ENCODE measurements at regions not wholly inside any gene's neighbourhood (a gene's known extent, or its start where the extent isn't known, plus 50 kb on each side); places are given as distances from the start of the nearest gene placed in this dataset.

DNA sequence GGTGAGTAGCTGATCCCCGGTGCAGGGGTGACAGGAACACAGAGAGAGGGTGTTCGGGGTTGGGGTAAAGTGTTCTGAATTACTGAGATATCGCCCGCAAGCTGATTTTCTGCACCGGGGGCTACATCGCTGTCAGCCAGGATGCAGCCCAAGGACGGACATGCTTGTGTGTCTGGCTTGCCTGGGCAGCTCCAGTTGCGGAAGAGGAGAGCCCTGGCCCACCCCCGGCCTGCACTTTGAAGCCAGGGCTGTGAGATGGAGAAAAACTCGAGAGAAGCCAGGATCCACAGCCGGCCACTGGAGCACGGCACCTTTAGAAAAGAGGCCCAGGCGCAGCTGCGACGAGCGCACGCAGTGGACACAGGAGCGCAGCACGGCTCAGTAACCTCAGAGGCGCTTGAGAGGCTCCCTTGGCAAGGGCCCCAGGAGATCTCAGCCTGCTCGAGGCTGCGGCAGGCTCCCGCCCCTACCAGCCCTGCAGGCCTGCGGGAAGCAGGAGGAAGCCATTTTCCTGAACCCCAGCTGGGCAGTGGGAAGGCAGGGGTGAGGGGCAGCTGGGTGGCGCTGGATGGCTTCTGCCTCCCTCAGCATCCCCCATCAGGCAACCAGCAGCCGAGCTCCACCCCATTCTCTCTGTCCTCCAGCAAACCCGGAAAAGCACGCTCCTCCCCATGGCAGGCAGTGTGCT is 59.2 kb downstream of the C9orf50 start:
- Histone ChIP-seq H3K27ac (no peak overlapping the region), H3K9me3 (no peaks in the 10 kb centered on the region), H3K4me3 (no peak overlapping the region), H3K4me1 (peaks cover 0 to 8% (median 0%) of the 10 kb centered on the region in 12 donors), H3K36me3 (no peaks in the 10 kb centered on the region), H3K27me3 (no peaks in the 10 kb centered on the region)
- TF ChIP-seq POLR2A (IDR thresholded peaks at IDR 0.05), result no peak
- TF ChIP-seq, protein P1, sequence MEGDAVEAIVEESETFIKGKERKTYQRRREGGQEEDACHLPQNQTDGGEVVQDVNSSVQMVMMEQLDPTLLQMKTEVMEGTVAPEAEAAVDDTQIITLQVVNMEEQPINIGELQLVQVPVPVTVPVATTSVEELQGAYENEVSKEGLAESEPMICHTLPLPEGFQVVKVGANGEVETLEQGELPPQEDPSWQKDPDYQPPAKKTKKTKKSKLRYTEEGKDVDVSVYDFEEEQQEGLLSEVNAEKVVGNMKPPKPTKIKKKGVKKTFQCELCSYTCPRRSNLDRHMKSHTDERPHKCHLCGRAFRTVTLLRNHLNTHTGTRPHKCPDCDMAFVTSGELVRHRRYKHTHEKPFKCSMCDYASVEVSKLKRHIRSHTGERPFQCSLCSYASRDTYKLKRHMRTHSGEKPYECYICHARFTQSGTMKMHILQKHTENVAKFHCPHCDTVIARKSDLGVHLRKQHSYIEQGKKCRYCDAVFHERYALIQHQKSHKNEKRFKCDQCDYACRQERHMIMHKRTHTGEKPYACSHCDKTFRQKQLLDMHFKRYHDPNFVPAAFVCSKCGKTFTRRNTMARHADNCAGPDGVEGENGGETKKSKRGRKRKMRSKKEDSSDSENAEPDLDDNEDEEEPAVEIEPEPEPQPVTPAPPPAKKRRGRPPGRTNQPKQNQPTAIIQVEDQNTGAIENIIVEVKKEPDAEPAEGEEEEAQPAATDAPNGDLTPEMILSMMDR (IDR thresholded peaks at IDR 0.05), result no peak
- intact Hi-C loops (cut with DNase I), result loop anchor here in 1 of 10 donors (10.0 kb wide), 1 partner anchor 57 kb away; no protein-coding TSS in a partner anchor
- DNase-seq (no peak), ATAC-seq (no peak)
- WGBS, 4 donors, result 71 to 82% (median 77%) methylated on average over 20 to 28 of the region's 28 CpGs

DNA sequence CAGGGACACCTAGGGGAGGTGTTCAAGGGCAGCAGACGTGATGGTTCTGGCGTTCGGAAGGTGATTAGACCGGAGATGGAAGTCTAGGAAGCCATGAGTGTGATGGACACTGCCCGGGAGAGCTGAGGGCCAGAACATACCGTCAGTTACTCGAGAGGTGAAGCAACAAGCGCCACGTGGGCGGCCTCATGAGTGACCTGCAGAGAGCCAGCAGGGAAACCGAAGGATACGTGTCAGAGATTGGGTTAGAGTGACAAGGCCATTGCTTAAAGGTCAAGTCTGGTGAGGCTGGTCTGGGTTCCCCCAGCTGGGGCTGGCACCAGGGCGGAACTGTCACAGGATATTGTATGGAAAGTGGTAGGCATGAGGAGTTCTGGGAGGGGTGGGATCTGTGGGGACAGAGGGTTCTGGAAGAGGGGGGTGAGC is 60.0 kb downstream of the C9orf50 start:
- no peak for DNase-seq
- no peak overlapping the region for H3K27ac ChIP-seq
- peaks cover 0 to 8% (median 0%) of the 10 kb centered on the region in 12 donors for H3K4me1 ChIP-seq
- no peaks in the 10 kb centered on the region for H3K9me3 ChIP-seq
- no peaks in the 10 kb centered on the region for H3K27me3 ChIP-seq
- no peaks in the 10 kb centered on the region for H3K36me3 ChIP-seq
- TF ChIP-seq, protein P1 (IDR thresholded peaks at IDR 0.05), result no peak
- no peak for TF ChIP-seq POLR2A (IDR thresholded peaks at IDR 0.05)
- WGBS, 4 donors, result 83 to 95% (median 89%) methylated on average over 13 of the region's 13 CpGs
- no peak for ATAC-seq
- no peak overlapping the region for H3K4me3 ChIP-seq
- intact Hi-C loops (cut with DNase I), result loop anchor here in 1 of 10 donors (10.0 kb wide), 1 partner anchor 56 kb away; no protein-coding TSS in a partner anchor

DNA sequence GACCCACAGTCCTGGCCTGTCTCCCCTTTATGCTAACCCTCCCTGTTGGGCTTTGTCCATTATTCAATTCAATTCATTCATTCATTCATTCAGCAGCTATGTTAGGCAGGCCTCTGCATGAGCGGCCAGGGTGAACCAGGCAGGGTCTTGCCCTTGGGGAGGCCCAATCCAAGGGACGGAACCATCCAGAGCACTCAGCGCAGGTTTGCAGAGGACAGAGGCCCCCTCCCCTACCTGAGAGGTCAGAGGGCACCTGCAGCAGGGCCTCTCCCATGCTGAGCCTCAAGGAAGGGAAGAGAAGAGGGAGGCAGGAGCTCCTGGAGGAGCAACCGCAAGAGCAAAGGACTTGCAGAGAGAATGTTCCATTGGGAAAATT is 61.4 kb downstream of the C9orf50 start:
- no peak for TF ChIP-seq POLR2A (IDR thresholded peaks at IDR 0.05)
- TF ChIP-seq, protein P1 (IDR thresholded peaks at IDR 0.05), result no peak
- ATAC-seq (no peak), DNase-seq (no peak)
- Histone ChIP-seq H3K36me3 (no peaks in the 10 kb centered on the region), H3K4me3 (no peak overlapping the region), H3K9me3 (no peaks in the 10 kb centered on the region), H3K27ac (no peak overlapping the region), H3K27me3 (no peaks in the 10 kb centered on the region), H3K4me1 (peaks cover 0 to 10% (median 0%) of the 10 kb centered on the region in 12 donors)
- intact Hi-C loops (cut with DNase I), result no loop called here
- WGBS, 4 donors, result 96 to 100% (median 99%) methylated on average over 4 of the region's 4 CpGs

DNA sequence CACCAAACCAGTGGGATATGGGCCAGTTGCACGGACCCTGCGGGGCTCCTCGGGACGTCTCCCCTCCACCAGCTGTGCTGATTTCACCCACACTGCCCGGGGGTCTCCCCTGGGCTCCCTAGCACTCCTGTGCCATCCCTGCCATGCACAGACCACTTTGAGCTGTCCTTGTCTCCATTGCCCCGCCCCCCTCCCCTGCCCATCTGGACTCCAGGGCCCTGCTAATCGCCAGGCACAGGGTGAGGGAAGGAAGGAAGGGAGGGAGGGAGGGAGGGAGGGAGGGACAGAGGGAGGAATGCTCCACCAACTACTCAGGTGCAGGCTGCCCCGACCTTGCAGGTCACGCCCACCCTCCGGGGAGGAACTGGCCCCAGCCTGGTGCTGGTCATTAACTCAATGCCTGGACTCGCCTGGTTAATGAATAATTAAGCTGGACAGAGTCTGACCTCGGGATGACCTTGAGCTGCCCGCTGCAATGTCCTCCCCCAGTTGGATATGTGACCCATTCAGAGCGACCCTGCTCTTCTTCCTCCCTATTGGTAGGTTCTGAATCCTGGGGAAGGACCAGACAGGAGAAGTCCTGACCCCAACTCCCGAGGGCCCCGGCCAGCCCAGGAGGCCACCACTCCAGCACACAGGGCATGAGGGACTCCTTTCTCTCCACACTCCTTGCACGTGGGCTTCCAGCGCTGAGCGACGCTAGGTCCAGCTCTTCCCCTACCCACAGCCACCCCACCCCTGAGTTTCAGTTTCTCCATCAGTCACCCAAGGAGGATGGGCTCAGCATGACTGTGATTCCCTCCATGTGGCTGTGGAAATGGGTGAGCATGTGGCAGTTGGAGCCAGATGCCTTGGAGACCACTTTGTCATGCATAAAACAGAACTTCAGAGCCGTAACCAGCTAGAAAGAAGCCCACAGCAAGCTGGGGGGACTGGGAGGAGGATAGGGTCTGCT is 62.1 kb downstream of the C9orf50 start:
- ATAC-seq (no peak), DNase-seq (no peak)
- H3K9me3 ChIP-seq, result no peaks in the 10 kb centered on the region
- intact Hi-C loops (cut with DNase I), result no loop called here
- no peak overlapping the region for H3K27ac ChIP-seq
- no peaks in the 10 kb centered on the region for H3K36me3 ChIP-seq
- no peak overlapping the region for H3K4me3 ChIP-seq
- no peaks in the 10 kb centered on the region for H3K27me3 ChIP-seq
- WGBS, 4 donors, result 63 to 77% (median 64%) methylated on average over 14 to 21 of the region's 21 CpGs
- TF ChIP-seq, protein P1 (IDR thresholded peaks at IDR 0.05), result no peak
- TF ChIP-seq POLR2A (IDR thresholded peaks at IDR 0.05), result no peak
- H3K4me1 ChIP-seq, result peaks cover 0 to 12% (median 0%) of the 10 kb centered on the region in 12 donors

Measured in heart left ventricle (tissue), 16 donors.